NOMO-1 treated with dmso at 0.1 percent for 144 hours (cell line): ENCODE measurements at regions not wholly inside any gene's neighbourhood (a gene's known extent, or its start where the extent isn't known, plus 50 kb on each side); places are given as distances from the start of the nearest gene placed in this dataset.

Source experiments
- DNase-seq: peaks from one replicate; lab custom pipeline; 2025; ENCODE audit not compliant: unreplicated experiment; lab: John Stamatoyannopoulos, UW

DNA sequence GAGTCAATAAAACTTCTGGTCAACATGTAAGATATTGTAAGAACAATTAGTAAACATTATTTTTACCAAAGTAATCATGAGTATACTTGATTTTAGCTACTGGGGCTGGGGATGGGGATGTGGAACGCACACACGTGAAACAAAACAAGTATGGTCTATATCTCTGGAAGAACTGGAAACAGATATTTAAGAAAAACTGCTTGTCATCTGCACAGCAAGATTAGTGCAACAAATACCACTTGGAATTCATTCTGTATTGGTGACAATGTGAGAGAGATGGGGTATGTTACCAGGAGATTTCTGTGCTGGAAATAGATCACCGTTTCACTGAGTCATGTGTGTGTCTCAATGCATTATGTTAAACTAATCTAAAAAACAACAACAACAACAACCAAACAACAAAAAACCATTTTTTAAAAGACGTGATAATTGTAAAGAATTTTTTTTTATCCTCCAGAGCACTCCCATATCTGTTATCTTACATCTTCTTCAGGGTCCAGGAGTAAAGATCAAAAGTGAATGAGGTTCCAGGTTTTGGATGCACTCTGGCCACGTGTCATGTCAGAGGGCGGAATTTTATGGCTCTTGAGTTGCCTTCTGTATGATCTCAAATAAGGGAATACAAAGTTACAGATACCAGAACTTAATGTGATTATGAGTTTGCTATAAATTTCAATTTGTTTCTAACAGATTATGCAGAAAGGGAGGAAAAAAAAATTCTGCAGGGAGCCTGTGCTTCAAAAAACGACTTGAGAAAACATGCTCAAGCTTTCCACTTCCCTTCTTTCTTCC lies 153.0 kb downstream of the BBOX1 start:
- DNase-seq, result no peak

- DNase-seq, result no peak
Measured at GRCh38 chr11:27192184-27192583, 151.6 kb downstream of the BBOX1 start.

DNA sequence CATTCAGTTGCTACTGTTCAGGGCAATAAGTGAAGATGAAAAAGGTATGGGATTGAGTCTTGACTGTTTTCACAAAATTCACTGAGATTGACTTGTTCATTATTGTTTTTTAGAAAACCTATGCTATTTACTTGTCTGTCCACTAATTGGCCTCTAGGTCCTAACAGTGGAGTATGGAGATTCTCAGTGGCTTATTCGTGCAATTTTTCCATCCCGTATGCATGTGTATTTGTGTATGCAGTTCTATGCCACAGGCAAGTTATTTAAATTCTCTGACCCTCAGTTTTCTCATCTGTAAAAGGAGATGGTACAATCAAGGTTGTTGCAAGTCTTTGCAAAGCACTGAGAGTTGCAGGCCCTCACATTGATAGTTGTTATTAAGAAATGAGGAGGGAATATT lies 151.0 kb downstream of the BBOX1 start:
- no peak for DNase-seq

GRCh38 chr11:27188696-27189095 lies 148.1 kb downstream of the BBOX1 start:
- DNase-seq, result no peak

GRCh38 chr11:27187848-27188621 lies 147.4 kb downstream of the BBOX1 start:
- DNase-seq, result no peak

DNA sequence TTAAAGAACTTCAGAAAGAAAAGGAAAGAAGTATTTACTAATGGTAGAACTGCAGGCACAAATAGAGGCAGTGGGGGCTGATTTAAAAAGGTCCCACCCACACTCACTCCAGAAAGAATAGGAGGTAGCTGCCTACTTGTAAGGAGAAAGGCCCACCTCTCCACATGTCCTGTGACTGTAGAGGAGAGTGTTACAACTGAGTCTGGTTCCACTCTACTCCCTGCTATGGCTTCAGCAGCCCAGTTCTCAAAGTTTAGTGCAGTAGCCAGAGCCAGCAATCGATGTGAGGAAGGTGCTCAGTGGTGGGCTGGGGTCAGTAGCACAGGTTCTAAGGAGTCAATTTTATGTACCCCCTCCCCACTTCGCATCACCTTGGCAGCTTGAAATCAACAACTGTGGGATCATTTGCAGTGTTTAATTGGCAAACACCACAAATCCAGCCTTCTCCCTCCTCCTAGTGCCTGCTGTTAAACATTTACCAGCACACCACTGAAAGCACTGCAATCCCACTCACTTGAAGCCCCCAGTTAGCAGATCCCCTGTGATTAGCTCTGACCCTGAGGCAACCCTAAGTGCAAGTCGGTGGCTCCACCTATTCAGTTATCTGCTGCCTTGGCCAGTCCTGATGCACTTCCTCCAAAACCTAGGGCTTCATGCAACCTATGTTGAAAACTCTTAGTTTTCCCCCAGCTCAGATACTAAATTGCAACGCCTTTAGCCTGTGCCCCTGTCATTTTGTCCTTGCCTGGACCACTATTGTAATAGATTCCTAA lies 146.6 kb downstream of the BBOX1 start:
- no peak for DNase-seq

DNA sequence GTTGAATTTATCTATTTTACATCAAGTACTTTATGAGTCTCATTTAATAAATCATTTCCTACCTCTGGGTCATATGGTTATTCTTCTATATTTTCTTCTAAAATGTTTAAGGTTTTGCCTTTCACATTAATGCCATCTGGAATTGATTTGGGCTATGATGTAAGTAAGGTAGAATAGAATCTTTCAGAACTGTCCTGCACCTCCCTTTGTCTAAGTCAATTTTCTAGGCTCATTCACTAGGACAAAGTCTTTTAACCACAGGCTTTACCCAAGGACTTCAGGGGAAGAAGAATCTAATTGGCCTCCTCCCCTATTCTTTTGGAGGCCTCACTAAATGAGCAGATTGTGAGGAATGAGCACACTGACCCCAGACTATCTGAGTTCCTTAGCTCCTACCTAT lies 146.0 kb downstream of the BBOX1 start:
- DNase-seq, result no peak

GRCh38 chr11:27184458-27185312 lies 144.1 kb downstream of the BBOX1 start:
- no peak for DNase-seq

GRCh38 chr11:27183672-27184457 lies 143.2 kb downstream of the BBOX1 start:
- DNase-seq, result no peak

DNA sequence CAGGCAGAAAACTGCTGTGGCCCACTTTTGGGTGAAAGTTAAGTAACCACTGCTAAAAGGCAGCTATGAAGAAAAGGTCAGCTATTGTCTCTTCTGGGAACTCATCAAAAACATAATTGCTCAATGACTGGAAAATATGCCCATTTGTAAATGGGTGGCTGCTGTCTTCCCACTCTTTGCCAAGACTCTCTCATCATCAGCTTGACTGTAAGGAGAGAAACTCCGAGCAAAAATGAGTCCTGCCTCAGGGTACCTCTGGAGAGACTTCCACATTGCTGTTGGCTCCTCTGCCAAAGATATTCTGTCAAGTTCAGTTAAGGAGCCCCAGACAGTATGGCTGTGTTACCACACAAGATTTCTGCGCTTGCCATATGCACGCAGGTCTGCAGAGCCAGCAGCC lies 138.7 kb downstream of the BBOX1 start:
- DNase-seq, result no peak

DNA sequence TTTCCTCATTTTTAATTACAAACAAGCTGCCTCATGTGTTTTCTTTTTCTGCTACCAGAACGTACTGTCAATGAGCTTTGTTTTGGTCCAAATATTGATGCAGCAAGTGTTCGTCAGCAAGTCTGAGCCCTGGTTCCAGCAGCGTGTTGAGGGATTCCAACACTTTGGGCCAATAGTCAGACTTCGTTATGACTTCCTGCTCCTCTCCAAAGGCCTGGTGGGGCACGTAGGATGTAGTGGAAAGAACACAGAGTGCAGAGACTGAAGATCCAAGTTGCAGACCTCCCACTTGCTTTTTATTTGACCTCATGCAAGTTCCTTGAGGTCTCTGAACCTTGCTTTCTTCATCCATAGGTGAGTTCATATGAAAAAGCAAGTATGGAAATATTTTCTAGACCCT lies 138.2 kb downstream of the BBOX1 start:
- DNase-seq, result no peak
